ENCODE measurements at regions not wholly inside any gene's neighbourhood (a gene's known extent, or its start where the extent isn't known, plus 50 kb on each side); places are given as distances from the start of the nearest gene placed in this dataset.

- Histone ChIP-seq H3K79me2 (replicated peaks; ENCODE audit: insufficient read depth, low read length) (no peaks in the 10 kb centered on the region), H4K20me1 (ENCODE audit: insufficient read depth) (no peaks in the 10 kb centered on the region), H3K27me3 (ENCODE audit: insufficient read depth, low read depth, low read length) (no peaks in the 10 kb centered on the region), H3K27ac (ENCODE audit: low read length) (no peak overlapping the region), H3K36me3 (ENCODE audit: insufficient read depth, low read length) (no peaks in the 10 kb centered on the region), H2AFZ (ENCODE audit: low read depth, low read length) (no peak overlapping the region), H3K9me3 (ENCODE audit: low read length) (no peaks in the 10 kb centered on the region), H3K9ac (ENCODE audit: low read length) (no peak overlapping the region), H3K4me2 (ENCODE audit: low read length) (no peak overlapping the region), H3K4me3 (ENCODE audit: low read length) (no peak overlapping the region), H3F3A (ENCODE audit: insufficient read depth, low read length, poor library complexity, severe bottlenecking) (no peaks in the 10 kb centered on the region), H3K9me2 (ENCODE audit: insufficient read depth, low read length) (no peaks in the 10 kb centered on the region)
- TF ChIP-seq SMC3 (conservative IDR thresholded peaks at IDR 0.05; ENCODE audit: poor library complexity) (no peak), POLR2AphosphoS5 (IDR thresholded peaks at IDR 0.05) (no peak), EZH2 (IDR thresholded peaks at IDR 0.05; ENCODE audit: borderline replicate concordance, insufficient read depth, low read length, poor library complexity, severe bottlenecking) (no peak), RAD21 (conservative IDR thresholded peaks at IDR 0.05) (no peak), TAF1 (IDR thresholded peaks at IDR 0.05; ENCODE audit: low read depth) (no peak), MXI1 (conservative IDR thresholded peaks at IDR 0.05; ENCODE audit: poor library complexity, severe bottlenecking) (no peak), EP300 (conservative IDR thresholded peaks at IDR 0.05; ENCODE audit: poor library complexity, severe bottlenecking) (no peak)
- TF ChIP-seq, protein P1, sequence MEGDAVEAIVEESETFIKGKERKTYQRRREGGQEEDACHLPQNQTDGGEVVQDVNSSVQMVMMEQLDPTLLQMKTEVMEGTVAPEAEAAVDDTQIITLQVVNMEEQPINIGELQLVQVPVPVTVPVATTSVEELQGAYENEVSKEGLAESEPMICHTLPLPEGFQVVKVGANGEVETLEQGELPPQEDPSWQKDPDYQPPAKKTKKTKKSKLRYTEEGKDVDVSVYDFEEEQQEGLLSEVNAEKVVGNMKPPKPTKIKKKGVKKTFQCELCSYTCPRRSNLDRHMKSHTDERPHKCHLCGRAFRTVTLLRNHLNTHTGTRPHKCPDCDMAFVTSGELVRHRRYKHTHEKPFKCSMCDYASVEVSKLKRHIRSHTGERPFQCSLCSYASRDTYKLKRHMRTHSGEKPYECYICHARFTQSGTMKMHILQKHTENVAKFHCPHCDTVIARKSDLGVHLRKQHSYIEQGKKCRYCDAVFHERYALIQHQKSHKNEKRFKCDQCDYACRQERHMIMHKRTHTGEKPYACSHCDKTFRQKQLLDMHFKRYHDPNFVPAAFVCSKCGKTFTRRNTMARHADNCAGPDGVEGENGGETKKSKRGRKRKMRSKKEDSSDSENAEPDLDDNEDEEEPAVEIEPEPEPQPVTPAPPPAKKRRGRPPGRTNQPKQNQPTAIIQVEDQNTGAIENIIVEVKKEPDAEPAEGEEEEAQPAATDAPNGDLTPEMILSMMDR (IDR thresholded peaks at IDR 0.05; ENCODE audit: poor library complexity, severe bottlenecking), result no peak
Measured at GRCh38 chr18:22543769-22544168, 126.1 kb upstream of the CTAGE1 start.

GRCh38 chr18:22544626-22545025, 126.9 kb upstream of the CTAGE1 start:
- no peak overlapping the region for H3K4me2 ChIP-seq (ENCODE audit: low read length)
- no peaks in the 10 kb centered on the region for H3K27me3 ChIP-seq (ENCODE audit: insufficient read depth, low read depth, low read length)
- H3F3A ChIP-seq (ENCODE audit: insufficient read depth, low read length, poor library complexity, severe bottlenecking), result no peaks in the 10 kb centered on the region
- no peak overlapping the region for H3K9ac ChIP-seq (ENCODE audit: low read length)
- no peaks in the 10 kb centered on the region for H4K20me1 ChIP-seq (ENCODE audit: insufficient read depth)
- no peak overlapping the region for H3K27ac ChIP-seq (ENCODE audit: low read length)
- TF ChIP-seq RAD21 (conservative IDR thresholded peaks at IDR 0.05), result no peak
- TF ChIP-seq TAF1 (IDR thresholded peaks at IDR 0.05; ENCODE audit: low read depth), result no peak
- no peak for TF ChIP-seq REST (IDR thresholded peaks at IDR 0.05; ENCODE audit: borderline replicate concordance)
- no peak for TF ChIP-seq POLR2AphosphoS5 (IDR thresholded peaks at IDR 0.05)
- no peak for TF ChIP-seq SMC3 (conservative IDR thresholded peaks at IDR 0.05; ENCODE audit: poor library complexity)
- no peak for TF ChIP-seq EZH2 (IDR thresholded peaks at IDR 0.05; ENCODE audit: borderline replicate concordance, insufficient read depth, low read length, poor library complexity, severe bottlenecking)
- H3K9me3 ChIP-seq (ENCODE audit: low read length), result no peaks in the 10 kb centered on the region
- H2AFZ ChIP-seq (ENCODE audit: low read depth, low read length), result no peak overlapping the region
- no peaks in the 10 kb centered on the region for H3K36me3 ChIP-seq (ENCODE audit: insufficient read depth, low read length)
- no peak overlapping the region for H3K4me3 ChIP-seq (ENCODE audit: low read length)
- H3K79me2 ChIP-seq (replicated peaks; ENCODE audit: insufficient read depth, low read length), result no peaks in the 10 kb centered on the region
- H3K9me2 ChIP-seq (ENCODE audit: insufficient read depth, low read length), result no peaks in the 10 kb centered on the region

Data from neural cell (in vitro differentiated cells).